ENCODE measurements at regions not wholly inside any gene's neighbourhood (a gene's known extent, or its start where the extent isn't known, plus 50 kb on each side); places are given as distances from the start of the nearest gene placed in this dataset.

DNA sequence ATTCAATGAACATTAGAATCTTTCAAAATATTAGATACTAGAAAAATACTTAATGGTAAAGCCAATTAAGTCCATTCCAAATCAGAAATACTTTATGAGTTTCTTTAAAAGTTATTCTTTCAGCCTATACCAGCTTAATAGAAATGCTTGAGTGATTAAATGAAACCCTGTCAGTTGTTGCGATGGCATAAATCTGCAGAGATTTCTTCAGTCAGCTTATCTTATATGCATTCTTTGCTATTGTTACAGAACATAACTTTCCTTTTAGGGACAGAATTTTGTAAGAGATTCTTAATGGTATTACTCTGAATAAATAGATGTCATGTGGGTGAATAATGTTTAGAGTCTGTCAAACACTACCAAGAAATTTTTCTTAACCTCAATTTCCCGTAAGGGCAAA is 325.0 kb upstream of the HAND2 start:
- TF ChIP-seq, protein P1, sequence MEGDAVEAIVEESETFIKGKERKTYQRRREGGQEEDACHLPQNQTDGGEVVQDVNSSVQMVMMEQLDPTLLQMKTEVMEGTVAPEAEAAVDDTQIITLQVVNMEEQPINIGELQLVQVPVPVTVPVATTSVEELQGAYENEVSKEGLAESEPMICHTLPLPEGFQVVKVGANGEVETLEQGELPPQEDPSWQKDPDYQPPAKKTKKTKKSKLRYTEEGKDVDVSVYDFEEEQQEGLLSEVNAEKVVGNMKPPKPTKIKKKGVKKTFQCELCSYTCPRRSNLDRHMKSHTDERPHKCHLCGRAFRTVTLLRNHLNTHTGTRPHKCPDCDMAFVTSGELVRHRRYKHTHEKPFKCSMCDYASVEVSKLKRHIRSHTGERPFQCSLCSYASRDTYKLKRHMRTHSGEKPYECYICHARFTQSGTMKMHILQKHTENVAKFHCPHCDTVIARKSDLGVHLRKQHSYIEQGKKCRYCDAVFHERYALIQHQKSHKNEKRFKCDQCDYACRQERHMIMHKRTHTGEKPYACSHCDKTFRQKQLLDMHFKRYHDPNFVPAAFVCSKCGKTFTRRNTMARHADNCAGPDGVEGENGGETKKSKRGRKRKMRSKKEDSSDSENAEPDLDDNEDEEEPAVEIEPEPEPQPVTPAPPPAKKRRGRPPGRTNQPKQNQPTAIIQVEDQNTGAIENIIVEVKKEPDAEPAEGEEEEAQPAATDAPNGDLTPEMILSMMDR (IDR thresholded peaks at IDR 0.05), result no peak
- TF ChIP-seq EP300 (IDR thresholded peaks at IDR 0.05), result no peak
